ENCODE measurements at regions not wholly inside any gene's neighbourhood (a gene's known extent, or its start where the extent isn't known, plus 50 kb on each side); places are given as distances from the start of the nearest gene placed in this dataset.
"Not testable (repeated sequence)": the region's sequence is repeated elsewhere in the genome, so short reads cannot be mapped to it uniquely, and the experiment has no call there.

DNA sequence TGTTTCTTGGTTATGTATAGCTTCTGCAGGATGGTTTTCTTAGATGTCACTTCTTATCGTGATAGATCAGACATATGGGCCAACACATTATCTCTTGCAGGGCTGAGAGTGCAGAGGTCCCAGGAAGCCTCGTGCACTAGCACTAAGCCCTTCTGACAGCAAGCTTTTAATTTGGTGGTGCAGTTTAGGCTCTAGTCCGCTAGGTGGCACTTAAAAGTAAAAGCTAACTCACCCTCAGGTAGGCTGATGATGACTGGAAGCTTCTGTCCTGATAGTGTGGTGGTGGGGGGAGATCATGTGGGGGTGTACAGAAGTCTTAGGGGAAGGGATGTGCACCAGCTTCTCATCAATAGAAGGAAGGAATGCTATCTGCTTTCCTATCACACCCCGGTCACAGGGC is 142.0 kb downstream of the SPIN4 start:
- not testable (repeated sequence) for TF ChIP-seq TP53 (CRISPR knock-in tag; IDR thresholded peaks at IDR 0.05); IRF2 (CRISPR knock-in tag; IDR thresholded peaks at IDR 0.05; ENCODE audit: borderline replicate concordance, low read depth); TEAD4 (CRISPR knock-in tag; IDR thresholded peaks at IDR 0.05); GABPB1 (CRISPR knock-in tag; IDR thresholded peaks at IDR 0.05); RORB (CRISPR knock-in tag; IDR thresholded peaks at IDR 0.05); ZNF121 (CRISPR knock-in tag; IDR thresholded peaks at IDR 0.05)
- TF ChIP-seq, protein P1, sequence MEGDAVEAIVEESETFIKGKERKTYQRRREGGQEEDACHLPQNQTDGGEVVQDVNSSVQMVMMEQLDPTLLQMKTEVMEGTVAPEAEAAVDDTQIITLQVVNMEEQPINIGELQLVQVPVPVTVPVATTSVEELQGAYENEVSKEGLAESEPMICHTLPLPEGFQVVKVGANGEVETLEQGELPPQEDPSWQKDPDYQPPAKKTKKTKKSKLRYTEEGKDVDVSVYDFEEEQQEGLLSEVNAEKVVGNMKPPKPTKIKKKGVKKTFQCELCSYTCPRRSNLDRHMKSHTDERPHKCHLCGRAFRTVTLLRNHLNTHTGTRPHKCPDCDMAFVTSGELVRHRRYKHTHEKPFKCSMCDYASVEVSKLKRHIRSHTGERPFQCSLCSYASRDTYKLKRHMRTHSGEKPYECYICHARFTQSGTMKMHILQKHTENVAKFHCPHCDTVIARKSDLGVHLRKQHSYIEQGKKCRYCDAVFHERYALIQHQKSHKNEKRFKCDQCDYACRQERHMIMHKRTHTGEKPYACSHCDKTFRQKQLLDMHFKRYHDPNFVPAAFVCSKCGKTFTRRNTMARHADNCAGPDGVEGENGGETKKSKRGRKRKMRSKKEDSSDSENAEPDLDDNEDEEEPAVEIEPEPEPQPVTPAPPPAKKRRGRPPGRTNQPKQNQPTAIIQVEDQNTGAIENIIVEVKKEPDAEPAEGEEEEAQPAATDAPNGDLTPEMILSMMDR (IDR thresholded peaks at IDR 0.05) = not testable (repeated sequence)
- TF ChIP-seq, protein P2, sequence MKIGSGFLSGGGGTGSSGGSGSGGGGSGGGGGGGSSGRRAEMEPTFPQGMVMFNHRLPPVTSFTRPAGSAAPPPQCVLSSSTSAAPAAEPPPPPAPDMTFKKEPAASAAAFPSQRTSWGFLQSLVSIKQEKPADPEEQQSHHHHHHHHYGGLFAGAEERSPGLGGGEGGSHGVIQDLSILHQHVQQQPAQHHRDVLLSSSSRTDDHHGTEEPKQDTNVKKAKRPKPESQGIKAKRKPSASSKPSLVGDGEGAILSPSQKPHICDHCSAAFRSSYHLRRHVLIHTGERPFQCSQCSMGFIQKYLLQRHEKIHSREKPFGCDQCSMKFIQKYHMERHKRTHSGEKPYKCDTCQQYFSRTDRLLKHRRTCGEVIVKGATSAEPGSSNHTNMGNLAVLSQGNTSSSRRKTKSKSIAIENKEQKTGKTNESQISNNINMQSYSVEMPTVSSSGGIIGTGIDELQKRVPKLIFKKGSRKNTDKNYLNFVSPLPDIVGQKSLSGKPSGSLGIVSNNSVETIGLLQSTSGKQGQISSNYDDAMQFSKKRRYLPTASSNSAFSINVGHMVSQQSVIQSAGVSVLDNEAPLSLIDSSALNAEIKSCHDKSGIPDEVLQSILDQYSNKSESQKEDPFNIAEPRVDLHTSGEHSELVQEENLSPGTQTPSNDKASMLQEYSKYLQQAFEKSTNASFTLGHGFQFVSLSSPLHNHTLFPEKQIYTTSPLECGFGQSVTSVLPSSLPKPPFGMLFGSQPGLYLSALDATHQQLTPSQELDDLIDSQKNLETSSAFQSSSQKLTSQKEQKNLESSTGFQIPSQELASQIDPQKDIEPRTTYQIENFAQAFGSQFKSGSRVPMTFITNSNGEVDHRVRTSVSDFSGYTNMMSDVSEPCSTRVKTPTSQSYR (CRISPR knock-in tag; IDR thresholded peaks at IDR 0.05) = not testable (repeated sequence)
- TF ChIP-seq, protein P3, sequence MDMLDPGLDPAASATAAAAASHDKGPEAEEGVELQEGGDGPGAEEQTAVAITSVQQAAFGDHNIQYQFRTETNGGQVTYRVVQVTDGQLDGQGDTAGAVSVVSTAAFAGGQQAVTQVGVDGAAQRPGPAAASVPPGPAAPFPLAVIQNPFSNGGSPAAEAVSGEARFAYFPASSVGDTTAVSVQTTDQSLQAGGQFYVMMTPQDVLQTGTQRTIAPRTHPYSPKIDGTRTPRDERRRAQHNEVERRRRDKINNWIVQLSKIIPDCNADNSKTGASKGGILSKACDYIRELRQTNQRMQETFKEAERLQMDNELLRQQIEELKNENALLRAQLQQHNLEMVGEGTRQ (CRISPR knock-in tag; IDR thresholded peaks at IDR 0.05) = not testable (repeated sequence)
